ENCODE measurements at regions not wholly inside any gene's neighbourhood (a gene's known extent, or its start where the extent isn't known, plus 50 kb on each side); places are given as distances from the start of the nearest gene placed in this dataset.

- H4K8ac ChIP-seq (ENCODE audit: extremely low read depth, insufficient read depth, low read length), result no peak overlapping the region
- H4K20me1 ChIP-seq (replicated peaks in 1 of 2; ENCODE audit: control insufficient read depth in 1 of 2, insufficient read depth in 2 of 2, low read length in 2 of 2), result no peaks in the 10 kb centered on the region
- H3K27ac ChIP-seq (ENCODE audit: low read depth, low read length), result no peak overlapping the region
- no peak overlapping the region for H3K4ac ChIP-seq (replicated peaks; ENCODE audit: insufficient read length, low read depth, low read length)
- no peak overlapping the region for H4K5ac ChIP-seq (ENCODE audit: insufficient read length, low read depth, low read length)
- H2BK20ac ChIP-seq (ENCODE audit: low read length), result no peak overlapping the region
- FAIRE-seq (no peak), DNase-seq (ENCODE audit: low read depth in 1 of 2, low spot score in 2 of 2) (no peak)
- no peak overlapping the region for H3K4me2 ChIP-seq (ENCODE audit: insufficient read depth in 1 of 2, low read depth in 2 of 2, low read length in 2 of 2)
- no peak overlapping the region for H2BK120ac ChIP-seq (replicated peaks; ENCODE audit: low read depth, low read length)
- no peak overlapping the region for H2AK5ac ChIP-seq (ENCODE audit: low read depth, low read length)
- H2AFZ ChIP-seq (ENCODE audit: low read length), result no peak overlapping the region
- H3K56ac ChIP-seq (replicated peaks; ENCODE audit: insufficient read length, low read depth, low read length), result no peak overlapping the region
- no peak for TF ChIP-seq BCL11A (IDR thresholded peaks at IDR 0.05; ENCODE audit: low read depth in 2 of 2, low read length in 2 of 2)
- no peak for TF ChIP-seq CHD2 (IDR thresholded peaks at IDR 0.05; ENCODE audit: low read length)
- no peak for TF ChIP-seq KDM4A (IDR thresholded peaks at IDR 0.05; ENCODE audit: low read depth, low read length, severe bottlenecking)
- no peak for TF ChIP-seq HDAC2 (IDR thresholded peaks at IDR 0.05; ENCODE audit: borderline replicate concordance in 1 of 2, low read depth in 2 of 2, low read length in 2 of 2)
- no peak for TF ChIP-seq ATF3 (IDR thresholded peaks at IDR 0.05; ENCODE audit: insufficient read depth, low read depth, low read length)
- no peak for TF ChIP-seq EZH2 (IDR thresholded peaks at IDR 0.05; ENCODE audit: low read depth, low read length, severe bottlenecking)
- CTCF ChIA-PET (ENCODE audit: partially characterized antibody), result no interaction called here
- no peaks in the 10 kb centered on the region for H3K4me1 ChIP-seq (replicated peaks in 1 of 4; ENCODE audit: control insufficient read depth in 3 of 4, insufficient read depth in 4 of 4, low read length in 3 of 4)
- no peak overlapping the region for H2BK15ac ChIP-seq (ENCODE audit: low read length)
- H3K79me2 ChIP-seq (ENCODE audit: control insufficient read depth in 1 of 2, insufficient read depth in 2 of 2, low read length in 2 of 2), result no peaks in the 10 kb centered on the region
- H3K23me2 ChIP-seq (ENCODE audit: low read depth, low read length), result no peaks in the 10 kb centered on the region
- H3K79me1 ChIP-seq (ENCODE audit: low read depth, low read length), result no peaks in the 10 kb centered on the region
- 87% methylated on average over 1 of the region's 1 CpG; no CpG with 5 or more reads in 1 of the 2 experiments for WGBS, 2 experiments (ENCODE audit: extremely low coverage in 1 of 2, insufficient coverage in 1 of 2, insufficient read length in 1 of 2, insufficient replicate concordance in 2 of 2, low coverage in 1 of 2, low lambda C conversion rate in 2 of 2, missing lambda C conversion rate in 1 of 2)
- no peak overlapping the region for H3K4me3 ChIP-seq (ENCODE audit: extremely low read depth in 1 of 4, insufficient read depth in 2 of 4, low read depth in 3 of 4, low read length in 4 of 4)
- H3K27me3 ChIP-seq (replicated peaks in 1 of 4; ENCODE audit: control insufficient read depth in 3 of 4, extremely low read depth in 1 of 4, insufficient read depth in 3 of 4, low read length in 3 of 4), result no peaks in the 10 kb centered on the region
- no peak overlapping the region for H3K23ac ChIP-seq (ENCODE audit: insufficient read length)
- H3K18ac ChIP-seq (ENCODE audit: extremely low read depth, low read length), result no peak overlapping the region
- no peak overlapping the region for H4K91ac ChIP-seq (replicated peaks; ENCODE audit: insufficient read length, low read length)
- H3K9ac ChIP-seq (replicated peaks in 1 of 4; ENCODE audit: extremely low read depth in 1 of 4, low read depth in 3 of 4, low read length in 3 of 4), result no peak overlapping the region
- peaks cover 6 to 7% of the 10 kb centered on the region in 2 experiments; a peak in 2 of 4 replicates for H3K9me3 ChIP-seq (ENCODE audit: insufficient read depth in 2 of 2, low read depth in 1 of 2, low read length in 1 of 2)
- no peak overlapping the region for H2BK5ac ChIP-seq (ENCODE audit: low read depth, low read length)
- no peaks in the 10 kb centered on the region for H3K36me3 ChIP-seq (ENCODE audit: control insufficient read depth in 2 of 4, insufficient read depth in 4 of 4, low read length in 3 of 4)
- H3K14ac ChIP-seq (ENCODE audit: insufficient read length), result no peak overlapping the region
- H2BK12ac ChIP-seq (ENCODE audit: low read depth, low read length), result no peak overlapping the region
- POLR2A ChIA-PET (ENCODE audit: partially characterized antibody), result no interaction called here
Observed at GRCh38 chr1:87215592-87215991, 113.1 kb upstream of the LMO4 start.
